NCI-H2171 (cell line): ENCODE measurements at regions not wholly inside any gene's neighbourhood (a gene's known extent, or its start where the extent isn't known, plus 50 kb on each side); places are given as distances from the start of the nearest gene placed in this dataset.

Experiments
- DNase-seq: peaks from one replicate; lab custom pipeline; 2025; lab: John Stamatoyannopoulos, UW

DNA sequence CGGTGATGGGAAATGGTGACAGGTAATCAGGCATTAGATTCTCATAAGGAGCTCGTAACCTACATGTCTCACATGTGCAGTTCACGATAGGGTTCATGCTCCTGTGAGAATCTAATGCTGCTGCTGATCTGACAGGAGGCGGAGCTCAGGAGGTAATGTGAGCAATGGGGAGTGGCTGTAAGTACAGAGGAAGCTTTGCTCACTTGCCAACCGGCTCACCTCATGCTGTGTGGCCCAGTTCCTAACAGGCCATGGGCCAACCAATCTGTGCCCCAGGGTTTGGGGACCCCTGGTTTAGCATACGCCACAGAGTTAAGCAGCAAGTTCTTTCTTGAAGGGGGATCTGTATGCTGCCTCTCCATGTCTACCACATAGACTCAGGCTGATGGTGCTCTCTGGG is 133.1 kb downstream of the IQUB start:
- DNase-seq = no peak

DNA sequence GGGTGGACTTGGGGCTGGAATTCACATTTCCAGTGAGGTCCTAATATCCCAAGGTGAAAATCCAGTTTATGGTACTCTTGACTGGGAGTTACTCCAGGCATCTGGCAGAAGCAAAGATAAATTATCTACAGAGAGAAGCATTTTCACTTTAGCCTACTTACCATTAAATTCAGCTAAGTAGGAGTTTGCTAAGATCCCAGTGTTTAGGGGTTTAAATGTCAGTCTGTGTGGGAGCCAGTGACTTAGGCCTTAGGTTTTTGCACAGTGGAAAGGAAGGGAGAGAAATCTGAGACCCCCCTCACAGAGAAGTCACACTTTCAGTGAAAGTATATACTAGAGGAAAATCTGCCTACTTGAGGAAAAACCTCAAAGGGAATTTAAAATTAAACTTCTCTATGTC is 134.2 kb downstream of the IQUB start:
- DNase-seq = no peak

DNA sequence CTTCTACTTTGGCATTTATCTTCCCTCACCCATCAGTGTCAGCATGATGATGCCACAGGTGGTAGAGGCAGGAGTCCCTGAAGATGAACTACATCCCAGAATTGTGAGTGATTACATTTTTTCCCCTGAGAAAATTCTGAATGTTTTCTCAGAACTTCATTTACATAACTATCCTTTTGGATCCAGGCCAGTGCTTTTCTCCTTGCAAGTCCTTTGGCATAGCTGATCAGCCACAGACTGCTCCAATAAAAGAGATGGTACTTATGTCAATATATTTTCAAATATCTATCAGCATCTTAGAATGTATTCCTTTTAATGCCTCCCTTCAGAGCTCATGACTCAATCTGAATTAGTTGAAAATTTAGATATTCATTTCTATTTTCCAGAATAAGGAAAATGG is 135.5 kb downstream of the IQUB start:
- no peak for DNase-seq

DNA sequence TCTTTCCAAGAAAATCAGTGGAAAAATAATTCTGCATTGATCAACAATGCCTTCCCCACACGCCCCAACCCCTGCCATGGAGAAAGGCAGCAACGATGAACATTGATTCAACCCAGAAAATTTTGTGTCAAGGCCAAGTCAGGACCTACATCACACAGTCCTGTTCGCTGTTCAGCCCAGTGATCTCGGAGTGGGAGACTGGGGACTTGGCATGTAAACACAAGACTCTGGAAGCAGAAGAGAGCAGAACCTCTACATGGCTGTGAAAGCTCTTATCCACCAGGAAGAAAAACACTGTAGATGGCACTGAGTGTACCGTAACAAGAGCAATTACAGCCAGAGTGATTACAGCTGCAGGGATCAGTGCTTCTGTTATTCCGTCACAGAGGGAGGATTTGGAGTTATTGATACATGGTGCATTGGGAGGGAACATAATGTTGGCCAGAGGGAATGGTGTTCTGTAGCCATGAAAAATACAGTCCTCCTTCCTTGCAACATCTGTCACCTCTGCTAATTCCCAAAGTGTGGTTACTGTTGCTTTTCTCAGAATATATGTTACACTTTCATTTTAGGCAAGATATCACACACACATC is 136.6 kb downstream of the IQUB start:
- no peak for DNase-seq

DNA sequence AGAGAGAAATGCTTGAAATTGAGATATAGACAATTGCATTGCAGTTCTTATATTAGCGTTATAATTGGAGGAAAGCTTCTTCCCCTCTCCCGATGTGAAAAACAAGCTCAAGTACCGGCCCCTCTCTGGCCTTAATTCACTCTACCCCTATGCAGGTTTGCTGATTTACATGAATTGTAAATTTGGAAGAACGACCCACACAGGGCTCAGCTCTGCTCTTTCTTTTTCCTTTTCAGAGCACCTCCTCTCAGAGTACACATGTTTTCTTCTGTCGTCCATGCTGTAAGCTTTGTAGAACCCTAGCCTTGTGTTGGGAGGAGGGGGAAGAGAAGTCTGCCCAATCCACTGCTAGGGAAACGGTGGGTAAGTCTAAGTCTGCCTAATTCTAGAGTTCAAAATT is 140.8 kb downstream of the IQUB start:
- DNase-seq = no peak

DNA sequence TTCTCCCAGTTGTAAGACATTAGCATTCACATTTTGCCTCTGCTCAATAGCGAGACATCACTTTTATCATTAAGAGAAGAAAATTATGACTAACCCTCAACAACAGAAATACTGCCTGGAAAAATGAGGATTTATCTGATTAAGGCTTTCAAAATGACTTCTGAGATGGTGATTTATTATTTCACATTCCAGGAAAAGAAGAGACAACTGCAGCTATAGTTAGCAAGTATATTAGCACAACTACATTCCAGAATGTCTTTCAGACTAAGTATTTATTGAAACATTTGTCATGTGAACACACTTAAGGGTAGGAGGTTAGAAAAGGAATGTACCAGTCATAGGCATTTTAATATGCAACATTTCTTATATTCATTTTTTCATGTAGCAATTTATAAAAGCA is 162.0 kb downstream of the IQUB start:
- DNase-seq = no peak

DNA sequence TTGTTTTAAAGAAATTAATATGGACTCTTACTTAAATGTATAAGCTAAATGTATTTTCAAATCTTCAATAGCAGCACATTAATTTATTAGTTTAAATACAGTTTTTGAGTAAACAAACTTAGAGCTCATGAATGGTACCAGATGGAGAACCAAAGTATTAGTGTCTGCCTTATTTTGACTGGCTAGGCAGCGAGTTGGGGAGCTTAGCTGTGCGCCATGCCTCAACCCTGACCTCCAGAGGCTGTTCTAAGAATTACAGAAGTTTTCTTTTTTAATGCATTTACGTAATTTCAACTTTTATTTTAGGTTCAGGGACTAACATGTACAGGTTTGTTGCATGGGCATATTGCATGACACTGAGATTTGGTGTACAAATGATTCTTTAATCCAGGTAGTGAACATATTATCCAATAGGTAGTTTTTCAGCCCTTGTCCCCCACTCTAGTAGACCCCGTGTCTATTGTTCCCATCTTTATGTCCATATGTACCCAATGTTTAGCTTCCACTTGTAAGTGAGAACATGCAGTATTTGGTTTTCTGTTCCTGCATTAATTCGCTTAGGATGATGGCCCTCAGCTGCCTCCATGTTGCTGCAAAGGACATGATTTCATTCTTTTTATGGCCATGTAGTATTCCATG is 166.8 kb downstream of the IQUB start:
- DNase-seq = peak; percentile 11

DNA sequence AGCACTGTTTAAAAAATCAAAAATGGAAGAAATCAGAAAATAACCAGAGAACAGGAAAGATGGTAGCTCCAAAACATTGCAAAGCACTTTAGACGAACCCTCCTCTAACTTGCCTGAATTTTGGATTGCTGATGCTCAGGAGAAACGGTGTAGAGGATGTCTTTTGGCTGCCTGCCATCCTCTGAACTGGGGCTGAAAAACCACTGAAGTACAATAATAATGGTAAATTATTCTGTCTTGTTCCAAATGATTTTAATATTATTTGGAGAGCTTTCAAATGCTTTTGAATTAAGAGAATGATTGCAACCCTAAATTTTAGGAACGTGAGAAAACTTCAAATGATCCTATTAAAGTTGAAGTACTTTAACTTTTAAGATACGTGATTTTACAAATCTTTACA is 167.3 kb upstream of the SLC13A1 start:
- DNase-seq = no peak

DNA sequence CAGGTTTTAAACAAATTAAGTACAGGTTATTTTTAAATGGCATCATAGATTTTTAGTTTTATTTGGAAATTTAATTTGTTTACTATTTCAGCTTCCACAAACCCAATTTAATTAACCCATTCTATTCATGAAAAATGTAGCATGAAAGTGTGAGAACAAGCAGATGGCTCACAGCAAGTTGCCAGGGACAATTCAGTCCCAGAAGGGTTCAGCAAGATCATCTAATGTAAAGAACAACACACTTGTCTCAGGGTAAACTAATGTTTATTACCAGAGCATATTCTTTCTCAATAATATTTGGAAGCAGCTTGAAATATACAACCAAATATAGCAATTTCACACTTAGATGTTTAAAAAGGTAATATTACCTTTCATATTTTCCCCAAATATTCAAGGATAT is 166.9 kb upstream of the SLC13A1 start:
- DNase-seq = no peak

DNA sequence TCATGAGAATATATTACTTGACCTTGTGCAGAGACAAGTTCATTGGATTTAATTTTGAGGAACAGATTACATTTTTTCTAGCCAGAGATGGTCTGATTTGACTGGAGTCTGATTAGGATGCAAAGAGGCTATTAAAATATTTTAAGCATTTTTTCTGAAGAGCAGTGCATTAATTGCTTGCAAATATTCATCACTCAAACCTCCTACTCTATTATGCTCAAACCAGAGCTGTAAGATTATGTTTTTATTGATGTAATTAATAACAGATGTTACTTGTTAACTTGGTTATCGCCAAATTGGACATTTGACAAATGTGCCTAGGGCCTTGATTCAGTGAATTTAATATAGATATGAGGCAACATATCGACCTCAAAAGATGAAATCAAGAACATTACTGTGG is 160.9 kb upstream of the SLC13A1 start:
- no peak for DNase-seq

DNA sequence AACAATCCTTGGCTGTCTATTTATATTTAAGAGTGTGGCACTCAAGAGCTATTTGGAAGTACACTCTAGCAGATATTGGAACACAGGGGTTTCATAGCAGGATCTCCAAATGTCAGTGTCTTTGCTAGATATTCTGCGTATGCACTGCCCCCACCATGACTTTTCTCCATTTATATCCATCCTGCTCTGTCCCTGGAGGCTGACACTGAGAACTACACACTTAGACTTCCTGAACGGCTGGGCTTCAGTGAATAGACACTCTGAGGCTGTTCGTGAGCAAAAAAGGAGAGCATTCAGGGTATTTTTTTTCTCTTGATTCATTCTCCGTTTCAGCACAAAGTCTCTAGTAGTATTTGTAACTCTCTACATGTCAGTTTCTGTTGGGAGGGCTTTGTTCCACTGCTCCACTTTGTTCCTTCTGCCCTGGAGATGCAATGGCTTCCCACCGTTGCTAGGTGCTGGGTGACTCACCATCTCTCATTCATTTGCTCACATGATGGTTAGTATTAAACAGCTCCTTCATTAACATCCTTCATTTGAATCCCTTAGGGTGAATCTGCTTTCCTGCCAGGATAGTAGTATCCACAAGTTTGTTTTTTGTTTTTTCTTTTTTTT is 155.9 kb upstream of the SLC13A1 start:
- DNase-seq = no peak

DNA sequence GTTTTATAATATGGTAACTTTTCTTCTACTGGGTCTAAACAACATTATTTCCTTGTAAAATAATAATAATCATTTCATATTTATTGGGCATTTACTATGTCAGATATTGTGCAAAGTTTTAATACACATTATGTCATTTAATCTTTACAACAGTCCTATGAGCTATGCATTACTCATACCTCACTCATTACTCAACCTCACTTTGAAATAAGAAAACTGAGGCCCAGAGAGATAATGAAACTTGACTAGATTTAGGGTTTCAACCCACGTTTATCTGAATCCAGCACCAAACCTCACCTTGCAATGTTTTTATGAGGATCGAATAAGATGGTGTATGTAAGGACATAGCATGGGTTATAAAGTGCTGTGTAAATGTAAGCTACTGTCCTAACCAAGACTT is 153.2 kb upstream of the SLC13A1 start:
- DNase-seq = no peak

DNA sequence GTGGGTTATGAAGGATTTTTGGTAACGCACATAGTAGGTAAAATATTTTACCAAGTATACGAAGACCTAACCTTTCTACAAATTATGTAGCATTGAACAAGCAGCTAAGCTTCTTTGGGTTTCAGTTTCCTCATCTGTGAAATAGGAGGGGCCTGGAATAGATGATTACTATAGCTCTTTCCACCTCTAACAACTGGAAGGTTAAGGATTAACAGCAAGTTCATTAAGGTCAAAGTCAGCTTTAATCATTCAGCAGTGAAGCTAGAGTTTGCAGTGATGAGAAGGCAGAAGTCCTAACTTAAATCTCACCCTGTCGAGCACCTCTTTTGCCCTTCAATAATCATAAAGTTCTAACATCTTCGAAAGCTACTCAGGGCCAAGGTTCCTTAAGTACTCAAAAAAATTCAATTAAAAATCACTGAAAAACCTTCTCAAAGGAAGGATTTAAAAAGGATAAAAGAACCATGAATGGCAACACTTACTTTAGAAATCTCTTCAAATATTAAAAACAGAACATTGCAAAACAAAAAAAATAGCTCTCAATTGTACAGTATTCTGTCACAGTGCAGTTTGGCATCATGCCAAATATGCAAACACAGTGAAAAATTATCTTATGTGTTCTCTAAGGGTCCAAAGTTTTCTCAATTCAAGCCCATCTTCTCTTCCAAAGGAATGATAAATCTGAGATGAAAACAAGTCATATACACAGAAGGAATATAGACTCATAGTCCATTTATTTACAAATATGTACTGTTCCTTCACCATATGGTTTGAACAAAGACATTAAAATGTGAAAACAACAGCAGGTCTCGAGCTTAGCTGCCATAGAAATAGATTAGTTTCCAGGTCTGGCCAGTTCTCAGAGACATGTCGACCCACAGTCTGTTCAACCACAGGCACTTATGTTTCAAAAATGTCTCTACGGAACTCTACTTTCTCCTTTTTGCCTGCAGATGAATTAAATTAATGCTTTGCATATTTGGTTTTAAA is 152.0 kb upstream of the SLC13A1 start:
- peak; percentile 20 for DNase-seq

DNA sequence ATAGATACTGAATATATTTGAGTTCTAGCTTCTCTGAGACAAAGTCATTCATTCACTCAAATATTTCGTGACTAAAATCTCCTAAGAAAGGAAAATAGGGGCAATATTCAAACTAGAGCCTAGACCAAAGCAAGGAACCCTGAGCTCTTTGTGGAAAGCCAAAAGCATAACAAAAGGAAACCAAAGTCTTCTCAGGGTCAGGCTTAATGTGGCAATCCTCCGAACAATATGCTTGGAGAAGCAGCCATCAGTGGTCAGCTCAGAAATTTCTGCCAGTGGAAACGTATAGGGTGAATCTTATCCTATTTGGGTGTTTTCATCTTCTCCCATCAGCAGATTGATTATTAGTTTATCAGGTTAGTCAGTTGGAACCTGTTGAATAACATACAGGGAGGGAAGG is 151.3 kb upstream of the SLC13A1 start:
- no peak for DNase-seq

DNA sequence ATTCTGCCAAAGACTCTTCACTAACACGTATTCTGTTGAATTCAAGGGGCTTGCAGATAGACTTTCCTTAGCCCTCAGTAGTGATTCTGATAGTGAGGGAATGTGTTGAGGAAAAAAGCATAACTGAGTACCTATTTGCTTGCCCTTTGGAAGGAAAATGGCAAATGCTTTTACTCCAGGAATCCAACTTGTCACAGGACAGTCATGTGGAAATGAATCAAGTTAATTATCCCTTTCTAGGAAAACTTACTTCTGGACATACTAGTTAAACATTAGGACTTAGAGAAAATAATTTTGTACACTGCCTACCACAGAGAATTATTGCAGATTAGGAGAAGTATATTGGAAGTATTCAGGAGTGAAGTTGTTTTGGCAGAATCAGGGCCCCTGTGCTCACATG is 148.9 kb upstream of the SLC13A1 start:
- DNase-seq = no peak

DNA sequence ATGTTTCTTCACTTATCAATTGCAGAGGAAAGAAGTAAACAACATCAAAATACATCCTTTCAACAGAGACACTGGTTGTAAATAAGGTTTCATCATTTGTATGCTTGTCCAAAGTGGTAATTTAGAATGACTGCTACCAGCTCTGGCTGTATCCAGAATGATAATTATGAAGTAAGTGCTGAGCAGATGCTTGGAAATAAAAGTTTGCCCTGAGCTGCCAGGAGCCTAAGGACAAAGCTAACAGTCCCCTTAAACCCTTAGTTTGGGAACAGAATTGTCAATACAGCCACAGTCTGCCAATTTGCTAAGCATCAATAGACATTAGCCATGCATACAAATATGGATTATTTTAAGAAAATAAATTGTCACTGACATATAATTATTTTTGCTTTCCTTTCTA is 147.0 kb upstream of the SLC13A1 start:
- DNase-seq = no peak

DNA sequence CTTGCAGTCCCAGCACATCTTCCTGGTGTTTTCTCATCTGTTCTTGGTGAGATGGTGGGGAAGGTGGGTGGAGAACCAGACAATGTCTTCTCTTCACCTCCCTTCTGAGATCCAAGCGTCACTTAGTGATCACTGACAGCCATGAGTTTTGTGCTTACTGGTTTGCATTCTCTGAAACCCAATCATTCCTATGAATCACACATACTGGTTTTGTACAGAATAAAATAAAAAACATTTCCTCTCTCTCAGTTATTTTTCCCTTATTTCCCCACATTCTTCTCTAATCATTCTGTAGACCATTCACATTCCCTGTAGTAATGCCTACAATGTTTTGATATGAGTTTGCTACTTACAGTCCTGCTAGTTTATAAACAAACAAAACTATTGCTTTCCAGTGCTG is 143.8 kb upstream of the SLC13A1 start:
- no peak for DNase-seq

DNA sequence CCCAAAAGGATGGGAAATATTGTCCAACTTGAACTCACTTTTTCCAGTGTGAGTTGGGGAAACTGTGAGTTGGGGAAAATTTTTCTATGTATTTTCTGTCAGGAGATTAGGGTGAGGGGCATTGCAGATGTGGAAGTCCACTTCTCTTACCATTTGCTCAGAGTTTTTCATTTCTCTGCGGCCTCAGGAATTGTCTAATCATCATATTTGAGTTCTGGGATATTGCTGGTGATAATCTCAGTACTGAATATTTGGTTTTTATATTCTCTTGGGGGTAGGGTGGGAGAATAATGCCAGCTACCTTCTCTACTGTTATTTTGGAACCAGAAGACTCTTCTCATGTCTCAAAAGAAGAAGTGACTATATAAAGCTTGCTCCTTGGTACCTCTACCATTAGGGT is 141.3 kb upstream of the SLC13A1 start:
- DNase-seq = no peak

DNA sequence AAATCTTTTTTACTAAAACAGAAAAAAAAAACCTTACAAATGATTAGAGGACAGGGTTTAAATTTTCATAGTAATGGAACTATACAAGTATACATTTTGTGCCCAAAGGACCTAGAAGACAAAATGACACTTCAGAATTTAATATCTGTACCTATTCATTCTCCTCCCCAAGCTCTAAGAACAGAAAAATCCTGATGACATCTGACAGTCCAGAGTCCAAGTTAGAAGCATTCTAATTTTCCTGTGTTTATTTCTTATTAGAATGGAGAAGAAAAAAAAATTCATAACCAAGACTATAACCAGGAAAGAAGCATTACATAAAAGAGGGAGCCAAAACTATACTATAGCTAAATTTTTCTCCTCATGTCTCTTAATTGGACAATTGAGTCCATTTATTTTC is 138.9 kb upstream of the SLC13A1 start:
- no peak for DNase-seq

DNA sequence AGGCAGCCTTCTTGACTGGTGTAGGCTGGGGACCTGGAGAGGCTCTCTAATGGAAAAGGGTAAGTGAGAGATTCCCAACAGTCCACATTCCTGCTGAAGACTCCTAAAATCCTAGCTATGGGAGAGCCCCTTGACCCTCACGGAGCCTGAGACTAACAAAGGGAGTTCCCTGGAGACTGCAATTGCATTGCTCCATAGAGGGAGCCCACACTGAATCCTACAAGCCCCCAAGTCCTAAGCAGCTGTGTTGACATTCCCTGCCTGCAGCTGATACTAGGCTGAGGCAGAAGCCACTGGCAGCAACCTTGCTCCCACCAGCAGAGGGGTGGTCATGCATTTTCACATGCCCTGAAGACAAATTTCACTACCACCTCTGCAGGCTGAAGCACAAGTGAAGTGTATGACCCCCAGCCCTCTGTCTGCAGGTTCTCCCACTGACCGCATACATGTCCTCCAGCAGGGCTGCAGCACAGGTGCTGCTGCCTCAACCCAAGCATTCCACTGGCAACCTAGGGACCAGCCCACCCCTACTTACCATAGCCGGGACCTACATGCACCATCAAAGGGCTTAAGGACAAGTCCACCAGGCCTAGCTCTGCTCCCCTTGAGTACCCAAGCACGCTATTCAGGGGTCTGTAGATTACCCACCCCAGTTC is 130.3 kb upstream of the SLC13A1 start:
- DNase-seq = no peak

DNA sequence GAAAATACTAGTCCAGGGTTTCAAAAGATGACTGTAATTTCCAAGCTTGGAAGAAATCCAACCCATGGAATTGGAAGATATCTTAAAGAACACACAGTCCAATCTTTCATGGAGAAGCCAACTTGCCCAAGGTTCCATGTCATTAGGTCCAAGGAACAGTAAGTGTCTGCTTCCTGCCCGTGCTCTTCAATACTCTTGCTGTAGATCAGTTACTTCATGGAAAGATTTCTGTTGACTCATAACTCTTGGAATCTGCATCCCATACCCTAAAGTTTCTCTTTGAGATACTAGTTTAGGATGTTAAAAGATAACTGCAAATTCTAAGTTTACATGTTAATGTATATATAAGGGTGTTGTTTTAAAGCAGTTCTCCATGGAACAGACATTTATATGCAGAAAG is 127.9 kb upstream of the SLC13A1 start:
- DNase-seq = no peak

DNA sequence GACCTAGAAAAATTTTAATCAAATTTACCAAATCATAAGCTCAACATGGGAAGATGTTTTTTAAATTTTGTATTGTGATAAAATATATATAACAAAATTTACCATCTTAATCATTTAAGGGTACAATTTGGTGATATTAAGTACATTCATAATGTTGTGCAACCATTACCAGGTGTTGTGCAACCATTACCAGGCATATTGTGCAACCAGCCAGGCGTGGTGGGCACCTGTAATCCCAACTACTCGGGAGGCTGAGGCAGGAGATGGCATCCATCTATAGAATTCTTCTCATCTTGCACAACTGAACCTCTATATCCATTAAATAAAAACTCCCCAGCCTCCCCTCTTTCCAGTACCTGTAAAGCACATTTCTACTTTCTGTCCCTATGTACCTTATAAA is 124.5 kb upstream of the SLC13A1 start:
- DNase-seq = no peak
